ENCODE measurements at regions not wholly inside any gene's neighbourhood (a gene's known extent, or its start where the extent isn't known, plus 50 kb on each side); places are given as distances from the start of the nearest gene placed in this dataset.
"Not testable (repeated sequence)": the region's sequence is repeated elsewhere in the genome, so short reads cannot be mapped to it uniquely, and the experiment has no call there.

DNA sequence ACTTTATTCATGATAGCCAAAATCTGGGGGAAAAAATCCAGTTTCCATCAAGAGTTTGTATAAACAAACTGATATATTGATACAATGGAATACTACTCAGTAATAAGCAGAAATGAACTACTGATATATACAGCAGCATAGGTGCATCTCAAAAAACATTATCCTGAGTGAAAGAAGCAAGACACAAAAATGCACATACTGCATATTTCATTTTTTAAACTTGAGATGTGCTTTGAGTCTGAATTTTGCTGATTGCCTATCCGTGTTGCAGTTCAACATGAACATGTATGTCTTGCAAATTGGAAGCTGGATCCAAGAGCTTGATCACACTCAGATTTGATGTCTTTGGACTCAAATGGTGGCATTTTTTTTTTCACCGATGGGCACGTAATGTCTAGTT lies 132.4 kb downstream of the TSEN15 start:
- no peak for DNase-seq (ENCODE audit: low spot score)

DNA sequence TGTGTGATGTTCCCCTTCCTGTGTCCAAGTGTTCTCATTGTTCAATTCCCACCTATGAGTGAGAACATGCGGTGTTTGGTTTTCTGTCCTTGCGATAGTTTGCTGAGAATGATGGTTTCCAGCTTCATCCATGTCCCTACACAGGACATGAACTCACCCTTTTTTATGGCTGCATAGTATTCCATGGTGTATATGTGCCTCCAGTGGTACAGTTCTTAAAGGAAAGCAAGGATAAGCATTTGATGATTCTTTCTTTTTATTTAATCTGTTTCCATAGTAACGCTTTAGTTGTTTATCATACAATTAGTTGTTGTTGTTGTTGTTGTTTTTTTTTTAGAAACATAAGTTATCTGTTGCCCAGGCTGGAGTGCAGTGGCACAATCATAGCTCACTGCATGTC lies 133.1 kb downstream of the TSEN15 start:
- DNase-seq (ENCODE audit: low spot score), result not testable (repeated sequence)

DNA sequence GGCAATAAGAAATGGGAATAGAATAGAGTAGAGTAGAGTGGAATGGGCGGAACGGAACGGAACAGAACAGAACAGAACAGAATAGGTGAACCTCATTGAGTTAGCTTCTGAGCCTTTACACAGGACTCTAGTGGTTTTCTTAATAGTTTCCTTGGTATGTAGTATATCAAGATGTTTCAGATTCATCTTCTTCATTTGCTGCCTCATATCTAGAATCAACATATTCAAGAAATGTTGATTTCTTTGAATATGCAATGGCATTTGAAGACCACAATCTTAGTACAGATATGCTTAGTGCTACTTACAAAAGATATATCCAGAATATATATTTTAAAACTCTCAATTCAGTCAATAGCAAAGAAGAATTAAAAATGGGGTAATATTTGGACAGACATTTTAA lies 133.8 kb downstream of the TSEN15 start:
- DNase-seq (ENCODE audit: low spot score), result no peak

DNA sequence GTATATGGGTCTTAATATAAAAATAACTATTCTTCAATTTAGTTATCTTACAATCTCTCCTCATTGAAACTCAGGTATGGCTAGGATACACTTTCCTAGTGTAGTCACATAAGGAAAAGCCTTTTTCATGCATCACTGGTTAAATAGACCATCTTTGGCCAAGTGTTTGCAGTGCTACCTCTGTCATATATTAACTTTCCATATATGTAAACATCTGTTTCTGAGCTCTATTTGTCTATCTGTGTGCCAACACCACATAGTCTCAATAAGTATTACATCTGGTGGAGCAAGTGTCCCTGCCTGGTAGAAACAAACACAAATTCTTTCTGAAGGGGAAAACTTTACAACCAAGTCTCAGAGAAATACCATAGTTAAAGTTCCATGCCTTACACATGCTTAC lies 134.6 kb downstream of the TSEN15 start:
- no peak for DNase-seq (ENCODE audit: low spot score)

DNA sequence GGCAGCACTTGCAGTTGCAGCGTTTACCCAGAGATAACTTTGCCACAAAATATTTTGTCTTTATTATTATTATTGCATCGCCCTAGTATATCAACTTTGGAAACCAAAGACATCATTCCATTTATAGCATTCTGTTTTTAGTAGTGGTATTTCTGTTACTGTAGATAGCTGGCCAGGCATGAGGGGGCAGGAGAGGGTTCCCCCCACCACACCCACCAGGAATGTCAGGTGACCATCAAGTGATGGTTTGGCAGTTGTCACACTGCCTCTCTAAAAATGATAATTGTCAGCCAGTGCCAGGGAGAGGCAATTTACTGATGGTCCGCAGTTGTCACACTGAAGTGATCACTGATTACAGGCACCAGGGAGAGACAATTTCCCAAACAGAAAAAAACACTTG lies 135.6 kb downstream of the TSEN15 start:
- DNase-seq (ENCODE audit: low spot score), result no peak

DNA sequence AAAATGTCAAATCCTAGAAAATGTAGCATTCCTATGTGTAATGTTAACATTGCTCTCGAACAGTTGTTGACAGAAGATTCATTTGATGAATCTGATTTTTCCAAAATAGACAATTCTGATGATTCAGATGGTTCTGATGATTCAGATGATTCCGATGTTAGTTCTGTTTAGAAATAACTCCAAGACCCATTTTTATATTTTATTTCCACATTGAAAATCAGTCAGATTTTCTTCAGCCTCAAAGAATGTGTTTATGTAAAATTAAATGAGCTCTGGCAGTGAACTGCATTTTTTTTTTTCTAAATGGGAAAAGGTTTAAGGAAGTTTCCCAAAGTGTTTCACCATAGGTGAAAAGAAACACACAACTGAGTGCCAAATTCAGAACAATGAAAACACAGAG lies 136.5 kb downstream of the TSEN15 start:
- no peak for DNase-seq (ENCODE audit: low spot score)

DNA sequence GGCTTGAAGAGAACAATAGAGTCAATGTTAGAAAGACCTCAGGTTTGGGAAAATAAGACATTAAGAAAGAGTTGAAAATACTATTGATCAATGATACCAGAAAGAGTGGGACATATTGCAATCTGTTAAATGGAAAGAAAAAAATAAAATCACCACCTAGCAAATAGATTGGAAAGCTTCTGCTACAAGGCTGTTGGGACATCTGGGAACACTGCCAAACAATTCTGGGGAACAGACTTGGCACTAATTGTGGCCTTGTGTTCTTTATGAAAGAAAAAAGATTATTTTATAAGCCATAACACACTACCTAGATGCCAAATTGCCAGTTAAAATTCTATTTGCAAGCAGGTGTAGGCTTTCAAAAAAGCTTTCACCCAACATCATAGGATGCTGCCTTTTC lies 137.8 kb downstream of the TSEN15 start:
- no peak for DNase-seq (ENCODE audit: low spot score)

DNA sequence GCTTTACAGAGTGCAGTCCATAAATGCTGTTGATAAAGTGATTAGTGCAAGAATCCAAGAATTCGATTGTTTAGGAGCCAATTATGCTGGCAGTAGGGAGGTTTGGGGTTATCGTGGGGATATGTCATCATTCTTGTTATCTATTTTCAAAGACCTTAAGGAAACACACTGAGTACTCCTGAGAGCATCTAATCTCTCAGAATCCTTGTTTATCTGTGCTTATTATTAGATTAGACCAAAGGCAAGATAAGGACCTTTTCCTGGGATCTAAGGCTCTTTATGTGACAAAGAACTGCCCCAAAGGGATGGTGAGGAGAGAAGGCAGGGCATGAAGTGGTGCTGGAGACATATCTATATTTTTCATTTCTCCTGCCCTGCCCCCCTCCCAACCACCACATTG lies 139.1 kb downstream of the TSEN15 start:
- no peak for DNase-seq (ENCODE audit: low spot score)

DNA sequence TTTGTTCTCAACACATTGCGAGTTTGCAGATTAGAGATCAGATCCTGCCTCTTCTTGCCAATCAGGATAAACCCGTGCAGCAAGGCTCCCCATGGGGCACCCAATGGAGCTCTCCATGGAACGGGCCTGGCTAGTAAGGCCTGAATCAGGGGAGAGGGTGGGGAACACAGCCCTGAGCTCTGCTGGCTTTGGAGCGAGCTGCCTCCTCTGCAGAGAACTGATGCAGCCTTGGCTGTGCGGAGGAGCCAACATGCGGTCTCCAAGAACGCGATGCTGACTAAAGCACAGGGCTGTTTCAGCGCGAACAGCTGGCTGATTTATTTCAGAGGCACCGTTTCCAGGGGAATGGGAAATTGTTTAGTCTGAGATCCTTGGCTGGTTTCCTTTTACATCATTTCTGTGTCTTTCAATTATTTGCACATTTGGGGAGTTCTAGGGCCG lies 139.7 kb downstream of the TSEN15 start:
- DNase-seq (ENCODE audit: low spot score), result peak; percentile 90

DNA sequence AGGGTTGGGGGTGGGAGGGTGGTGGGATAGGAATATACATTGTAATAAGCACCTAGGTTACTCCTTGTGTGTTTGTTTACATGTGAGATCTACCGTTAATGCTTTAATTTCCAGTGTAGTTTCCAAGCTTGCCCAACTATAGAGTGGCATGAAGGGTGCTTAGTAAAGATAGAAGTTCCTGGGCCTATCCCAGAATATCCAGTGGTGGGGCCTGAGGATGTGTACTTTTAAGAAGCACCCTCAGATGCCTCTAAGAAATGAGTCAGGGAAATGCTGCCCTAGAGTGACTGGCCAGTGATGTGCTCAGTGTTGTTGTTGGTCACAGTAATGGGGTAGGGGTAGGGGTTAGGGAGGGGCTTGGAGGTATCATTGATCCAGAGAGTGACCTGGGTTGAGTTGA lies 141.3 kb downstream of the TSEN15 start:
- DNase-seq (ENCODE audit: low spot score), result no peak

DNA sequence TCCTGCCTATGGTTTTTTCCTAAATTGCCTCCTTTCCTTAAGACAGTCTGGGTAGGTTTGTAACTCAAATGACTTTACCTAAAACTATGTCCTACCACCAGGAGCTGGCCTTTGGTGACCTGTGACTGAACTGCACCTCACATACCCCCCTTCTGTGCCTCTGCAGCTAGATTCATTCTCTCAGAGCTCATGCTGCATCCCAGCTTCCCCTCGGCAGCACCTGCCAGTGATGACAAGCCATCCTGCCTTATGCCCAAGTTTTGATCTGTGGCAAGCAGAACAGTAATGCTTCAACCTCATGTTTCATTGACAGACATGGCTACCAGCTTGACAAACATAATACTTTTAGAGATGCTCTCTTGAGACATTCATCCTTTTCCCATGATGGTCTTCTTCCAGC lies 141.9 kb downstream of the TSEN15 start:
- no peak for DNase-seq (ENCODE audit: low spot score)

DNA sequence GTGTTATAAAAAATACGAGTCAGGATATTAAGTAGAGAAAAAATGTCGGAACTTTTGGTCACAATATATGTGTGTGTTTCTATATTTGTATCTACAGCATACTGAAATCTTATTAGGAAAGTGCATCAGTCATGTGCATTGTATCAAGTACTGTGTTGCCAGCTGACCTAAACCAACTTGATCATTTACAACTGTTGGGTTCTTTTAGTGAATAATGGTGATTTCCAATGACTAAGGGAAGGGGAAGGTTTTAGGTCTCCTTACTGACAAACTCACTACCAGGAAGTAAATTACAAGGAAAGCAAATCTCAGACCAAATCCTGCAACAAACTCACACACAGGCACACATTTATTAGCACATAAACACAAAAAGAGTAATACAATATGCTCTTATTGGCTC lies 142.7 kb downstream of the TSEN15 start:
- DNase-seq (ENCODE audit: low spot score), result no peak

DNA sequence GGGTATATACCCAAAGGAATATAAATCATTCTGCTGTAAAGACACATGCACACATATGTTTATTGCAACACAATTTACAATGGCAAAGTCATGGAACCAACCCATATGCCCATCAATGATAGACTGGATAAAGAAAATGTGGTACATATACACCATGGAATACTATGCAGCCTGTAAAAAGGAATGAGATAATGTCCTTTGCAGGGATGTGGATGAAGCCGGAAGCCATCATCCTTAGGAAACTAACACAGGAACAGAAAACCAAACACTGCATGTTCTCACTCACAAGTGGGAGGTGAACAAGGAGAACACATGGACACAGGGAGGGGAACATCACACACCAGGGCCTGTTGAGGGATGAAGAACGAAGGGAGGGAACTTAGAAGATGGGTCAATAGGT lies 144.2 kb downstream of the TSEN15 start:
- not testable (repeated sequence) for DNase-seq (ENCODE audit: low spot score)

DNA sequence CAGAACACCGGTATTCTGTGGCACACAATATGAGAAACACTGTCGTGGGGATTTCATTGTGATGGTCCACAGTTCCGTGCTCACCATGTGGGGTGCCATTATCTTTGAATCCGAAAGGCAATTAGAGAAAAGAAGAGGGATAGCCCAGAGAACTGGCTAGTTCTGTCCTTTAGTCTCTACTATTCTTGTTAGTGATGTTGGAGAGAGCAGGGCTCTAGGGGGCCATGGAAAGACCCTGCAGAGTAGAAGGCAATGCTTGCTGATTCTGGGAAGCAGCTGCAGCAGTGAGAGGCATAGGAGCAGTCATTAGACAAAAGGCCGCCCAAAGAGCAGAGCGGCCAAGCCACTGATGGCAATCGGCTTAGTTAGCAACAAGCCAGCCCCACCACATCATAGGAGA lies 146.3 kb downstream of the TSEN15 start:
- no peak for DNase-seq (ENCODE audit: low spot score)

DNA sequence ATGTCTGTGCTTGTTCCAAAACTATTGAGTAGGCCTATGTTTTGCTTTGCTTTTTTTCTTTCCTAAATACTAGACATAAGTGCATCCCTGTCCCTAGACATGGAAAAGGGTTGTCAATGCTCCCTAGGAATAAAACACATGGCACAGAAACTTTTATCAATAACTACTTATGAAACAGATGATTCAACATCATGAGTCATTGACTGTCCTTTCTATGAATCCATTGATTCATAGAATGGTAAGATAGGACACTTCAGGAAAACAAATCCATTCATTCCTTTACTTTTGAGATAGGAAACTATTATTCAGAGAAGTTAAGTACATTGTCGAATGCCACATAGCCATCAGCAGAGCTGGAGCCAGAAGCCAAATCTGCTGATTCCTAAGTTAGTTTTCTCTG lies 147.5 kb downstream of the TSEN15 start:
- DNase-seq (ENCODE audit: low spot score), result no peak

DNA sequence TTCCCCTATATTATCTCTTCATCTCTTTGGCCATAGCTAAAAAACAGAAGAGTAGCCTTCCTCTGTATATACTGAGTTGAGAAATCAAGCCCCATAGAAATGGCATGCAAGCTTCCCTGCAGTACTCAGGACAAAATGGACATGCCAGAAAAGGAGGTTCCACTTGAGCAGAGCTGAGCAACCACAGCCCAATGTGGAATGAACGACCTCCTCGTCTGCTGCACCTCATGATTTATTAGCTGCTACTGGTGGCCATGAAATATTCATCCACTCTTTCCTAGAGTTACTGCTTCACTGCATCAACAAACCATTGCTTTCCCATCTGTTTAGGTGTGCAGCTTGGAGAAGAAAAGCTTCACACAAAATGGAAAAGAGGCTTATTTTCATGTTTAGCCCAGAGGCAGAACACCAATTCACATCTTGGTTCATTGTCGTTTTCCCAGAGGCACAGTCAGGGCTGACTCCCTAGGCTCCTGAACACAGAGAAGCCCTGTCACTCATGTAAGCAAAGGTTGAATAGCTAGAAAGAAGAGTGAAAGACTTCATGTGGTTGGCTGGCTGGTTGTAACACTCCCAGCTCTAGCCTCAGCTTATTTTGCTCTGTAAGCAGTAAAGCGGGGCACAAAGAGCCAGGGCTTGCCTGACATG lies 148.0 kb downstream of the TSEN15 start:
- no peak for DNase-seq (ENCODE audit: low spot score)

DNA sequence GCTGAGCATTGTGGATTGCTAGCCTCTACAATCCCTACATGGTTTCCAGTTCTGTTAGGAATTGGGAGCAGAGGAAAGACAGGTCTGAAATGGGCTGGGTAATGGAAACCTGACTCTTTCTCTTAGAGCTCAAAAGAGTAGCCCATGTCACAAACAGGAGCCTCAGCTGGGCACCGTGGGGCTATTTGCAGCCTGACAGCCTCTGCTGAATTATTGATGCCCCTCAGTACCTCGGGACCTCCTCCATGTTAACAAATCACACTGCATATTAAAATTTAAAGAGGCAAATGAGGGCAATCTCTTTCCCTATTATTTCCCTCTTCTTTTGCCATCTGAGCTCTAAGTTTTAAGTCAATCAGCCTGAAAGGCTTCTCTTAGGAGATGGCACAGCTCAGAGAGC lies 157.1 kb downstream of the TSEN15 start:
- no peak for DNase-seq (ENCODE audit: low spot score)

DNA sequence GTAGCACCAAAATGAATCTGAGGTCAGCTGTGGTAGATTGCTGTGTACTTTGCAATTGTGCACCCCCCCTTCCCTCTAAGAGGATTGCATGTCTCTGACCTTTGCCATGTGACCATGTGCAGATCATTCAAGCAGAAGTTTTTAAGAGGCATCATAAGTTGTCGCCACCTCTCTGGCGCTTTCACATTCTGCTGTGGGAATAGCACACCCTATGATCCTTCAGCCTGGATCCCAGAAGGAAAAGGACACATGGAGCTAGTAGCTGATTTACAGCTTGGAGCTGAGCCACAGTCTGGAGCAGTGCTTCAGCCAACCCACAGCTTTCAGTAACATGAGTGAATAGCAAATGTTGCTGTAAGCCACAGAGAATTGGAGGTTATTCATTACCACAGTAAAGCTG lies 158.5 kb downstream of the TSEN15 start:
- peak; percentile 58 for DNase-seq (ENCODE audit: low spot score)

DNA sequence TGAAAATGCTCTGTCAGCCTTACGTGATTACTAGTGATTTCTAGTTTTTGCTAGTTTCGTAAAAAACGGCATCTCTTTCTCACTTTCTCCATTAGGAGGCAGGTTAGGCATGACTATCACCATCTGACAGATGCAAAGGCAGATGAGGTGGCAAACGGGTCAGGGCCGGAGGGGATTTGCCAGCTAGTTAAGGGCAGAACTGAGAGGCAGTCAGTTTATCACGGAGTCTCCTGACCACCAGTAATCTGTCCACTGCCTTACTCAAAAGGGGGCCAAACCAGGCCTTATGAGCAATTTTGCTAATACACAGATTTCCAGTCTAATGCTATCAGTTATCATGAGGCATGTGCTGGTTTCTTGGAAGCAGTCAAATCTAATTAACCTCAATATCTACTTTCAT lies 159.3 kb downstream of the TSEN15 start:
- no peak for DNase-seq (ENCODE audit: low spot score)

DNA sequence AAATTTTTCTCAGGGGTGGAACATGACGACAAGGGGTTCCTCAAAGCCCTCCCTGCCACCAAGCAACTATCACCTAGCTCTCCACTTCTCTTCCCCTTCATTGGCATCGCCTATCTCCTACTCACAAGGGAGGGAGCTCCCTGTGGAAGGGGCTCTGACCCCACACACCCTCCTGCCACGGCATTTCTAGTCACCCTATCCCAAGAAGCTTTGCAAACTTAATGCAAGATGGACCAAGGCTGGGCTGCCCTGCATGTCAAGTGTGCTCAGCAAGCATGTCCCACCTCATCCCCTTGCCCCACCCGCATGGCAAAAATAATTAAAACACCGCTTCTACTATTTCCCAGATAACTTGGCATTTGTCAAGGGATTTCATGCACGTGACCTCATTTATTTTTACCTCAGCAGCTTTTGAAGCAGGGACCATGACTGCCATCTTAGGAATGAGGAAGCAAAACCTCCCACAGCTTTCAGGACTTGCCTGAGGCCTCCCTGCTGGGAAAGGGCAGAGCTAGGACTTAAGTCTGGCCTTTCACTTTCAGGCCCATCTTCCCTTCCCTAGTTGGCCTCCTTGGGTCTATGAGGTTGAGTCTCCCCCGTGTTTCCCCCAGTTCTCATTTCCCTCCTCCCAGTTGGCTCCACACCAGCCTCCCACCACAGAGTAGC lies 161.3 kb downstream of the TSEN15 start:
- DNase-seq (ENCODE audit: low spot score), result peak; percentile 89

DNA sequence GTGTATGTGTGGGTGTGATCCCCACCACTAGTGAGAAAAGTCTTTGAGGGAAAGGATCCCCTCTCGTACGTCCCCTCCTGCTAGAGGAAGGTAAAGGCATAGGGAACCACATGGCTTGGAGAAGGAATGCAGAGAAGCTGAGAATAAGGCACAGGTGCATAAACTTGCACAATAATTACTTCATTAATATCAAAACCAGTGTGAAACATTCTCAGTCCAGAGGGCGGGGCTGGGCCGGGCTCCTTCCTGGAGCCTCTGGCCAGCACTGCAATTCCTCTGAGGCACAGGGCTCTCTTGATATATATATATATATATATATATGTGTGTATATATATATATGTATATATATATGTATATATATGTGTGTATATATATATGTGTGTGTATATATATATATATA lies 162.6 kb downstream of the TSEN15 start:
- no peak for DNase-seq (ENCODE audit: low spot score)

DNA sequence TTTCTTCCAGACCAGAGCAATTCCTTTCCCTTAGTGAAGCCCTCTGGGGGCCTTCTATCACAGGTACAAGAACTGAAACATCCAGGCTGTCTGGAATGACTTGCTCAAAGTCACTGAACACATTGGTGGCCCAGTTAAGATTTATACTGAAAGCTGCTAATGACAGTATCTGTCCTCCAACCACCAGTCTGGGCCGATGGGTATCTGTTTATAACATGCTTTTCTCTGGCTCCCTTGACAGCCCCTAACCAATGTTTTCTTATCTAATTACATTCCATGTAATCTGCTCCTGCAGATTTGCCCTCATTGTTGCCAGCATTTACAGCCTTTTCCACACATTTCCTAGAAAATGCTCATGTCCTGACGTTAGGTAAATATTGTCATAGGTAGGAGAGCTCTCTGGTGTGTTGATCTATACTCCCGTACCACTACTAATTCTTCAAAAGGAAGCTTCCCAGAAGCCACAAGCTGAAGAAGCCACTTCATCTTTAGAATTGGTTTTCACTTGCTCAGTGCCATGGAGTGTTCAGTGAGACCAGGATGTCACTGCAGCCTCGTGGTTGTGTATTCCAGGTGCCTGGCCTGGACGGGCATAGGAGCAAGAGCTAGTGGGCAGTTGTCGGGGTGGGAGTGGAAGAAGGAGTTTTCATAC lies 163.9 kb downstream of the TSEN15 start:
- no peak for DNase-seq (ENCODE audit: low spot score)

DNA sequence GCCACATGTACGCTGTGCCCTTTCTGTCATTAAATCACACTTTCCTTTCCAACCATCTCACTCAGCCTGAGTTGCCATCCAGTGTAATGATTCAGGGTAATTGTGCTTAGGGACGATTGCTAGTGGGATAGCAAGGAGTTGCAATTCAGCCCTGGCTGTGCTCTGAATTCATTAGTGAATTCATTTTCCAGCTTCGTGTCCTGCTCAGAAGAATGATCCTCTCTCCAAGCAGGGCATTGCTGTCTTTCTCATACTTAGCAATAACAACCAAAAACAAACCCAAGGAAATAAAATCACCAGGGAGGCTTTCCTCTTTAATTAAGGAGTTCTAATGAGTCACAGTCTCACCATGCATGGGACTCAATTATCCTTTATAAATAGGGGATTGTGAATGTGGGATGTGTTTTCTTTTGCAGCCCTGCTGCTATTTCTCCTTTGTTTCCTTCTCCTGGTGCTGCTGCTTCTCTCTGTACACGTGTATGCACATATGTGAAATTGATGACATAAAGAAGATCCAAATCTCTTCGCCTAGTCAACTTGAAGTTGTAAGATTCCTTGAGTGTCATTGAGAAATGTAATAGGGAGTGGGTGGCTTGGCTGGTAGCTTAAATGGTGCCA lies 167.0 kb downstream of the TSEN15 start:
- no peak for DNase-seq (ENCODE audit: low spot score)
